DOHH2 (cell line): ENCODE measurements at regions not wholly inside any gene's neighbourhood (a gene's known extent, or its start where the extent isn't known, plus 50 kb on each side); places are given as distances from the start of the nearest gene placed in this dataset.

Experiments used
- CTCF ChIP-seq: fragments of 200-600 bp; sonication (generic); IDR thresholded peaks from one replicate; pipeline ENCODE4 v1.5.1; 2014; ENCODE audit warnings: antibody characterized with exemption, mild to moderate bottlenecking, low read depth, low read length; ENCODE audit not compliant: poor library complexity, severe bottlenecking
- EZH2phosphoT487 ChIP-seq: fragments of 200-600 bp; sonication (generic); IDR thresholded peaks from 2 replicates; pipeline ENCODE4 v1.6.1; 2017; ENCODE audit warnings: borderline replicate concordance, mild to moderate bottlenecking, antibody characterized with exemption, low read length, moderate library complexity, mixed read lengths

- TF ChIP-seq CTCF (no peak), EZH2phosphoT487 (no peak)
Measured at GRCh38 chr1:238611406-238611805, 720.7 kb upstream of the ZP4 start.
